Brain pericyte (primary cell): ENCODE measurements at regions not wholly inside any gene's neighbourhood (a gene's known extent, or its start where the extent isn't known, plus 50 kb on each side); places are given as distances from the start of the nearest gene placed in this dataset.
"Not testable (repeated sequence)": the region's sequence is repeated elsewhere in the genome, so short reads cannot be mapped to it uniquely, and the experiment has no call there.

Source experiments
- DNase-seq: peaks from one replicate; pipeline ENCODE4 v3.0.0-alpha.2; 2012; ENCODE audit warnings: low read depth, low spot score

DNA sequence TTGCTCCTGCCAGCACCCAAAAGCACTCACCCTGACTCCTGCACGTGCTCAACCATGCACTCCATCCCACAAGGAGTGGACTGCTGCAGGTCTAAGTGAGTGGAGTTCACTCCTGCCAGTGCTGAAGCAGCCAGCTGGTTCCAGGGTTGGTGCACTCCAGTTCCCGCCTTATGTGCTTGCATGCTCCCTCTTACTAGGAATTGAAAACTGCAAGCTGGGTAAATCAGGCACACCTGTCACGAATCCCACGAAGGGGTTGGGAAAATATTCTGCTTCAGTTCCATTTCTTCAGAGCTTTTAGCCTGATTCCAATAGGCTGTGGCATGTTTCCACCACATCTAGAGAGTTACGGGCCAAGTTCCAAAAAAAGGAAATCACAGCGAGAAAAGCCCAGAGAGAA lies 1365.5 kb upstream of the CHAC2 start:
- no peak for DNase-seq

DNA sequence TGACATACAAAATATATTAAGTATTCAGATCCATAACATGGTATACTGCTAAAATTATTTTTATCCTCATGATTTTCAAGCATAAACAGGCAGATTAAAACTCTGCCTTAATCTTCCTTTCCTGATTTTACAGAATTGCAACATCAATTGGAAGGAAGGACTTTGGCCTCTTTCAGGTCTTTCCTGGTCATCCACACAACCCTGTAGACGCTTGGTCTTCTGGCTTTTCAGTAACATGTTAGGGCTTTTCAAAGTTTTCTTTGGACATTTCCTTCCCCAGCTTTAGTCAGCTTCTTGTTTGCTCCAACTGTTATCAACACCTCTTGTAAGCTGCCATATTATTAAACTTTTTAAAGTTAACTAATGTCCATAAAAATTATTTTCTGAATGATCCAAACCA lies 1364.9 kb upstream of the NRXN1 start:
- no peak for DNase-seq

GRCh38 chr2:52395912-52396311 lies 1364.0 kb upstream of the NRXN1 start:
- no peak for DNase-seq

GRCh38 chr2:52391621-52392020 lies 1359.7 kb upstream of the NRXN1 start:
- no peak for DNase-seq

DNA sequence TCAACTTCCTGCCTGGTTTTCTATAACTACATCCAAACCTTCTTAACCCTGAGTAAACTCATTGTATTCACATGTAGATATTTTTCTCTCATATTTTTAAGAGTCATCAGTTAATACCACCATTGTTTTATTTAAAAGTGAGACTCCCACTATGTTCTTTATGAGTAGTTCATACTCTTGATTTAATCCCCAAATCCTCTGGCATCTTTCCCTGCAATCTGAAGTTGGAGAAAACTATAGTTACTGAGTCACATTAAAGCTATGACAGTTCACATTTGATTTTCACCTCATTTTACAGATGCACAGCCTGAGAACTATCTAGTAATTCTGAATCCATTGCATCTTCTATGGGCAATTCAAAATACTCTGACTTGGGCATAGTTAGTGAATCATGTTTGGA lies 1358.7 kb upstream of the NRXN1 start:
- DNase-seq: no peak

DNA sequence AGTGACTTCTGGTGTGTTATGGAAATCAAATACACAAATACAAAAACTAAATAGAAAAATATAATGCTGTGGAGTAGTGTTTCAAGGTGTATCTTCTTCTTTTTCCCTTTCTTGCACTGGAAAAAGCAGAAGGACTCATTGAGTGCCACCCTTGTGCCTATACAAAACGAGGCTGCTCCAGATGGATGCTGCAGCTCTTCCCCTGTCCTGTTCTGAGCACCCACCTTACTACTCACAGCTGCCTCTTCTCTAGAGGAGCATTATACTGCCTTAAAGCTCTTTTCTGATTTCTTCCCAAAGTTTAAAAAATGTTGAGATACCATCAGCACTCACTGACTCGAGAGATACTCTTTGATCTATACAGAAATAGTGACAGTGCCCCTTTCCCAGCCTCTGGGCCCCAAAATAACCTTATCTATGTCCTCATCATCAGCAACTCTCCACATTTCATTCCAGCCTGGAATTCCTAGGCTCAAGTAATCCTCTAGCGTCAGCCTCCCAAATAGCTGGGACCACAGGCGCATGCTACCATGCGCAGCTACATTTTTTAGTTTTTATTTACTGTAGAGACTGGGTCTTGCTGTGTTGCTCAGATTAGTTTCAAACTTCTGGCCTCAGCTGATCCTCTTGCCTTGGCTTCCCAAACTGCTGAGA lies 1356.1 kb upstream of the NRXN1 start:
- DNase-seq: no peak

- no peak for DNase-seq
Observed at GRCh38 chr2:52386433-52387030, 1354.6 kb upstream of the NRXN1 start.

DNA sequence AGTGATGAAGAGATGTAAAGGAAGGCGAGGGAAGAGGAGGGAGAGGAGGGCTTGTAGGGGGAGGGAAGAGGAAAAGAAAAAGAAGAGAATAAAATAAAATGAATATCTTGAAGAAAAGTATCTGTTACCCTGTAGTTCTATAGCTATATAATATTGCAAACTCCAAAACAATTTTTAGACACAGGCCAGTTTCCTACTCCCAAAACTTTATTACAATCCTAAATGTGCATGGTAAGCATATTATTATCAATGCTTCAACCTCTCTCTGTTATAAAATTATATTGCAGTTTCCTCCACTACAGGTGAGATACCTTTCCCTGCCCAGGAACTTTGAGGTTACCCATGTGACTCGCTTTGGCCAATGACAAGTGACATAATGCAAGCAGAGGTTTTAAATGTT lies 1351.6 kb upstream of the NRXN1 start:
- DNase-seq: no peak

- no peak for DNase-seq
Observed at GRCh38 chr2:52369178-52369577, 1337.2 kb upstream of the NRXN1 start.

DNA sequence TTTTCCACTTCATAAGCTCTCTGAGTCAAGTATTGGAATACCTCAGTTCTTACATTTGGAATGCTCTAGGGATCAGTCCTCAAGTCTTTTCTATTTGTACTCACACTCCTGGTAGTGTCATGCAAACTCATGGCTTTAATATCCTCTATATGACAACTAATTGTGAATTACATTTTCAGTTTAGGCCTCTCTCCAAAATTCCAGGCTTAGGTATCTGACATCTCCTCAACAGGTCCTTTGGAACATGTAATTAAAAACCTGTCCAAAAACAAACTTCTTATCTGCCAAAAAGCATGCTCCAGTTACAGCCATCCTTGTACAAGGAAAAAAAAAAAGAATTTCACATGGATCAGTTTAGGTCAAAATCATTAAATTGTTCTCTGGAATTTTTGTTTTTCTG lies 1336.2 kb upstream of the NRXN1 start:
- DNase-seq: no peak

DNA sequence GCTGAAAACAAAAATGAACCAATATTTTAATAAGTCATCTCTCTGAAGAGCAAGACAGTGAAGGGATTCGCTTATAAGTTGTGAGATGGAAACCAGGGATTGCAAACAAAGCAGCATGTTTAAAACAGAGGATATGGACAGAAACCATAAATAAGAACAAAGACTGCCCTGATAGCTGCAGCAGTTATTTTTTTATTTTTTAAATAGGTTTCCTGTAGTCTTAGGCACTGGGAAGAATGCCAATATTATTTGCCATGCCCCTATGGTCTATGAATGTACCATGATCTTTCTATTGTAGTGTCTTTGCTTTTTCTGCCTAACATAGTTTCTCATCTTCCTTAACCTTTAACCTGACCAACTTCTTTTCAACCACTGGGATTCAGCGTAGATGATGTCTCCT lies 1334.0 kb upstream of the NRXN1 start:
- DNase-seq: no peak

GRCh38 chr2:52356556-52356955 lies 1324.6 kb upstream of the NRXN1 start:
- no peak for DNase-seq

DNA sequence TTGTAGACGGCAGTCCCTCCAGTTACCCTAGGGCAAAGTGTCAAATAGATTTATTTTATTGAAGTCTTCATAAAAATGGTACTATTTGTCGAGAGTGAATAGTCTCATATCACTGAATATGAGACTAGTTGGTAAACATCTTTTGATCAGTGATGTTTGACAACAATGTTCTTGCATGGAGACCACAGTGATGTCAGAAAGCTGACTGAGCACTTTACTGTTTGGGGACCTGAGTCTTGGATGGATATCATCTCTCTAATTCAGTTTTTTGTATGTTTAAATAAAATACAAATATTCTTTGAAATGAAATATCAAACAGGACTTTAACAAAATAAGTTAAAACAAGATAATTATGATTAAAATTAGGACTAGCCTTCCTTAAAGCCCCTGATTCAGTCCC lies 1315.4 kb upstream of the NRXN1 start:
- DNase-seq: no peak

DNA sequence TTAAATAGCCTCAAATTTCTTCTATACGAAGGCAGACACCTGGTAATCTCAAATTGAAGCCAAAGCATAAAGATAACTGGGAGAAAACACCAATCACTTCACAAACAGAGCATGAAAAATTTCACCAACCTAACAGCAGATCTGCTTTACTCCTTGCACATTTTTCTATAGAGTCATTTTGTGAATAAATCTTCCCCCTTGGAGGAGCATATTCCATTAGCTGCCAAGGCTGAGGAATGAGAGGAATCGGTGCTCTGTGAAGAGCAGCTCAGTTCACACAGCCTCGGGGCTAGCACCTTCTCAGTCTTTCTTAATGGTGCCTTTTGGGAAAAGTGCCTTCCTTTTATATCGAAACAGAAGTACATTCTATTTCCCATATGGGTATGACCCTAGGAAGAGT lies 1313.7 kb upstream of the NRXN1 start:
- DNase-seq: no peak

DNA sequence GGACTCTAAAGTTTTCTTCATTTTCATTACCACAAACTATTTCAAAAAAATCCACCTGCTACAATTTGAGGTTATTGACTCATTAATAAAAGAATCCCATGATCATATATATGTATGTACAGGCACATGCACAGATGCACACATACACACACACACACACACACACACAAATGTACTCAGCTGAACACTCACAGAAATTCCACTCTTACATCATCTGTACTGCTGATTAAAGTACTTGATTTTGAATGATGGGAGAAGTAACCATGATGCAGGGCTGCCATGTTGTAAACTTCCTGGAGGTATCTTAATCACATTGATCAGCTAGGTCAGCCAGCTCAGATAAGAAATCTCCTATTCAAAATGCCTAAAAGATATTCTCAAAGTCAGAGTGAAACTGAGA lies 1313.2 kb upstream of the NRXN1 start:
- no peak for DNase-seq

DNA sequence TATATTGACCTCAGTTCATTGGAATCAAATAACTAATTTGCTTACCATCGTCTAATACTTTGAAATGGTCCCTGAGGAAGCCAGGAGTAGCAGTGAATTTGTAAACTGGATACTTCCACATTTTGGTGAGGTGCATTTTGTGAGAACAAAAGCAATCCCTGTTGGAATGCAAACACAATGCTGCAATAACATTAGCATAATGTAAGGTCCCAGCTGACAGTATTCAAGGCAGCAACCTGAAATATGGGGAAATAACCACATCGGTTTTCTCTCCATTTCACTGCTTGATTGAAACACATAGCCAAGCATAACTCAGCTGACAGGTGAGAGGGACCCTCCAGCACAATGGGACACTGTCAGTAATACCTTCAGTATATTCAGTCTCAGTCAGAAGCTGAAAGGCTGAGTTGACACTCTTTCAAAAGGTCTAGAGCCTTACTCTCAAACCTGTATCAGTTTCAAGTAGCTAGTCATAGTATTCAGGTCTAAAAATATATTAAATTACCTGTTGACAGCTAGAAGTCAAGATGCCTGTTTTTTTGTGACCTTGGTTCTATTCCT lies 1311.9 kb upstream of the NRXN1 start:
- no peak for DNase-seq

- no peak for DNase-seq
Observed at GRCh38 chr2:52343010-52343409, 1311.1 kb upstream of the NRXN1 start.

- DNase-seq: peak; percentile 30
Observed at GRCh38 chr2:52342458-52342857, 1310.5 kb upstream of the NRXN1 start.

DNA sequence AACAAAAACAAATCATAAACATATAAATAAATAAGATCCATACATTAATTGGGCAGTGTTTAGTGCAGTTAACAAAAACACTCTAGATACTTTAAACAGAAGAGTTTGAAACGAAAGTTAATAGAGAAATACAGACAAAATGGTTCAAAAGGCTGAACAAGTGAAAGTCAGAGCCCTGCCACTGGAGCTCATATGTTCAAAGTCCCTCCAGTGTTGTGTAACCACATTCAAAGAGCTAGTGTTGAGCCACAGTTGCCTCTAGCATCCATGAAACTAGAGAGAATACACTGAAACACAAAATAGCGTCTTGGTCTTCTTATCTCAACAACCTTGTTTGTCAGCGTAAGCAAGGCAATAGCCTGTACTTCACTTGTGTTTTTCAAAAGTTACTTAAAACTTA lies 1309.8 kb upstream of the NRXN1 start:
- DNase-seq: no peak

GRCh38 chr2:52340171-52340570 lies 1308.2 kb upstream of the NRXN1 start:
- DNase-seq: no peak

GRCh38 chr2:52337786-52338185 lies 1305.9 kb upstream of the NRXN1 start:
- not testable (repeated sequence) for DNase-seq

DNA sequence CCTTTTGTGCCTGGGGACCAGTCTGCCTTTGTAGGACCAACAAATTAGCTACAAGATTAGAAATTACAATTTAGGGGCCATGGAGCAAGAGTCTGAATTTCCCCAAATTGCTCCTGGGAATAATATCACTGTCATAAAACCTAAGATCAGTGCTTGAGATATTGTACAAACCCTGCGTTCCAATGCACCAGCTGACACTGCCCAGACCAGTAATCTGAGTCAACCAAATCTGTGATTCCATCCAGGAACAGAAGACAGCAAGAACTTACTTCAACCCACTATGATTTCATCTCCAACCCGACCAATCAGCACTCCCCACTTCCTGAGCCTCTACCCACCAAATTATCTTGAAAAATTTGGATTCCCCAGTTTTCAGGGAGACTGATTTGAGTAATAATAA lies 1305.0 kb upstream of the NRXN1 start:
- DNase-seq: no peak

DNA sequence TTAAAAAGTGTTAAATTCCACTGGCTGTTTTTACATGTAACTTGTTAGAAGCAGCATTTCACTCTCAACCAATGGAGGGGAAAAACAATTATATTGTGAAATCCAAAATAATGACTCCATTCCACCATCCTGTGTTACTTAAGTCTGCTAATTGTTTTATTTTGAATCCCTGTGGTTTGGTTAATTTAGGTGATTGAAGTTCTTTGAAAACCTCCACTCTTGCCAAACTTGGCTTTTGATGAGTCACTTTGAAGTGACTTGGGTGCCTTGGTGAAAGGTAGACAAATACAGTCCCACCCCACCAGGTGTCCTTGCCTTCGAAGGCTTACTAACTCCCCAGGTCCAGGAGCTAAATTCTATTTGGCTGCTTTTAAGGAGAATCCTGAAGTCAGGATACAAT lies 1303.8 kb upstream of the NRXN1 start:
- DNase-seq: no peak

- no peak for DNase-seq
Observed at GRCh38 chr2:52334185-52334584, 1302.3 kb upstream of the NRXN1 start.
